ENCODE measurements at regions not wholly inside any gene's neighbourhood (a gene's known extent, or its start where the extent isn't known, plus 50 kb on each side); places are given as distances from the start of the nearest gene placed in this dataset.

DNA sequence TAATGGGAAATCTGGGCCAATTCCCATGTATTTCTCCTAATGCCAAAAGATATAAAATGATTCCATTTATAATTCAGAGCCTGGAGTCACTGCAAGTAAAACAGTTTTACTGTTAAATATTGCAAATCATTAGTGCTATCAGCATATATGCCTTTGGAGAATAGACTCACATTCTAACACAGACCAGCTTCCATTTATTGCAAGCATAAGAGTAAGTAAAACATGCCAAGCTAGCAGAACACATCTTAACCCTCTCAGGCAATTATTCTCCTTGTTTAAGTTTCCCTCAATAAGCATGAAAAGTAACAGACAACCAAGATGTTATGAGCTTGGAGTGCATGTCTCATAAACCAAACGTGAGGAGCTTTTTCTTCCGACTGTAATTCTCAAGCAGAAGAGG lies 173.9 kb upstream of the GRIP1 start:
- no peaks in the 10 kb centered on the region for H3K4me1 ChIP-seq (ENCODE audit: control insufficient read depth, low read depth, low read length)

DNA sequence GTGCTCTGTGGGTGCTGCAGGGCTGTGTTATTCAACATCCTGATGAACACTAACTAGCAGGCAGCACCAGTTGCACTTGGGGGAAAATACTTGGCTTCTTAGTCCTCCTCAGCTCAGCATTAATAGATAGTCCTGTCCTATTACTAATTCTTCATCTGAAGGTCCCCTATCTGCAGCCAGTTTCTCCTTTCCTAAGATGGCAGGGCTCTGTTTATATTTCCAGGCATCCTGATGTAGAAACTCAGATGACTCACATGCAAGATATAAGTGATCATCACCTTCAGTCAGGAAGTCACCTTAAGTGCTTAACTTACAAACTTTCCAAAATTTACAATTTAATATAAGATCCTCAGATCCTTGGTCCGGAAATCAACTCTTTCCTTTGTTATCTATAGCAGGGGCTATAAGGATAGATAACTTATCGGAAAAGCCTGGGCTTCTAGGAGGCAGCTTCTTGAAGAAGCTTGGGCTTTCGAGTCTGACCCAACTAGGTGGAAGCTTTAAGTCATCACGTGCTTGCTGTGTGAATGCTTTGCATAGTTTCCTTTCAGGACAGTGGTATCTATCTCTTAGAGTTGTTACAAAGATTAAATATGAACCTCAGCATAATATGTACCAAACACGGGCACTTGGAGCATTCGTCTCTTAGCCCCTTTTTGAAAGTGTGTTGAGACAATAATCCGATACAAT lies 181.0 kb upstream of the GRIP1 start:
- no peaks in the 10 kb centered on the region for H3K27me3 ChIP-seq (ENCODE audit: control insufficient read depth, insufficient read depth, low read length)
- H3K36me3 ChIP-seq (ENCODE audit: control insufficient read depth, low read depth, low read length), result no peaks in the 10 kb centered on the region
- no peaks in the 10 kb centered on the region for H3K9me3 ChIP-seq (ENCODE audit: control insufficient read depth, low read depth, low read length)
- no peak overlapping the region for H3K27ac ChIP-seq (ENCODE audit: low read length)
- no peak overlapping the region for H3K4me3 ChIP-seq (ENCODE audit: low read length)
- no peak overlapping the region for H3K9ac ChIP-seq (ENCODE audit: low read length)
- peaks cover 6% of the 10 kb centered on the region for H3K4me1 ChIP-seq (ENCODE audit: control insufficient read depth, low read depth, low read length)

More for the DNA sequence above, 173.9 kb upstream of the GRIP1 start:
- Histone ChIP-seq H3K27me3 (ENCODE audit: control insufficient read depth, insufficient read depth, low read length) (no peaks in the 10 kb centered on the region), H3K36me3 (ENCODE audit: control insufficient read depth, low read depth, low read length) (no peaks in the 10 kb centered on the region), H3K9ac (ENCODE audit: low read length) (no peak overlapping the region), H3K27ac (ENCODE audit: low read length) (no peak overlapping the region), H3K4me3 (ENCODE audit: low read length) (no peak overlapping the region), H3K9me3 (ENCODE audit: control insufficient read depth, low read depth, low read length) (no peaks in the 10 kb centered on the region)

- H3K27ac ChIP-seq (ENCODE audit: low read length), result no peak overlapping the region
- H3K4me3 ChIP-seq (ENCODE audit: low read length), result no peak overlapping the region
- H3K9ac ChIP-seq (ENCODE audit: low read length), result no peak overlapping the region
- H3K36me3 ChIP-seq (ENCODE audit: control insufficient read depth, low read depth, low read length), result no peaks in the 10 kb centered on the region
- H3K27me3 ChIP-seq (ENCODE audit: control insufficient read depth, insufficient read depth, low read length), result no peaks in the 10 kb centered on the region
- H3K4me1 ChIP-seq (ENCODE audit: control insufficient read depth, low read depth, low read length), result peaks cover 6% of the 10 kb centered on the region
- H3K9me3 ChIP-seq (ENCODE audit: control insufficient read depth, low read depth, low read length), result no peaks in the 10 kb centered on the region
These were observed 182.2 kb upstream of the GRIP1 start for GRCh38 chr12:66860752-66861750.

DNA sequence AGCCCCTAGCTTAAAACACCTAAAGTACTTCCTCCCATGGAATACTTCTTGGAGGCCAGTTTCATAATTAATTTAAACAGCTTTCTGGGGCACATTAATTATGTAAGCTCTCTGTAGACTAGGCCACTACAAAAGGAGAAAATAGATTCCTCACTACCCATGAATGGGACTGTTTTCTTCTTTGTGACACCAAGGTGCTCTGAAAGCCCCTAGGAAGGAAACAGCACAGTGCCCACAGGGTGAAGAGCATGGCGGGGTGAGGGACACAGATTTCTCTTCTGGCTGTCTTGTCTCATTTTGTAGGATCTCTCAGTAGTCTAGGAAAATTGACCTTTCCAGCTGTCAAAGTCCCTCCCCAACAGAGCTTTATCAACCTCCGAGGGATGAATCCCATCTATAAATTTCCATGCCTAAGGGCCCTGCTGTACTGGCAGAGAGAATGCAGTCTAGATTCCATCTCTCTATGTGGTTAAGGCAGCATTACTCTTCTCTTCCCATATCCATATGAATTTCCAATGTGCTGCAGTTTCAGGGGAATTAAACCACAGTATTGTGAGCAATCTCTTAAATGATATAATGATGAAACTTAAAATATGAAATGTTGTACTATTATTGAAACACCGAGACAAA lies 183.6 kb upstream of the GRIP1 start:
- no peaks in the 10 kb centered on the region for H3K9me3 ChIP-seq (ENCODE audit: control insufficient read depth, low read depth, low read length)
- H3K4me3 ChIP-seq (ENCODE audit: low read length), result no peak overlapping the region
- H3K27me3 ChIP-seq (ENCODE audit: control insufficient read depth, insufficient read depth, low read length), result no peaks in the 10 kb centered on the region
- no peak overlapping the region for H3K27ac ChIP-seq (ENCODE audit: low read length)
- peaks cover 6% of the 10 kb centered on the region for H3K4me1 ChIP-seq (ENCODE audit: control insufficient read depth, low read depth, low read length)
- H3K36me3 ChIP-seq (ENCODE audit: control insufficient read depth, low read depth, low read length), result no peaks in the 10 kb centered on the region
- H3K9ac ChIP-seq (ENCODE audit: low read length), result no peak overlapping the region

- H3K9me3 ChIP-seq (ENCODE audit: control insufficient read depth, low read depth, low read length), result no peaks in the 10 kb centered on the region
- H3K4me1 ChIP-seq (ENCODE audit: control insufficient read depth, low read depth, low read length), result peaks cover 6% of the 10 kb centered on the region
- H3K4me3 ChIP-seq (ENCODE audit: low read length), result no peak overlapping the region
- H3K27ac ChIP-seq (ENCODE audit: low read length), result no peak overlapping the region
- H3K9ac ChIP-seq (ENCODE audit: low read length), result no peak overlapping the region
- no peaks in the 10 kb centered on the region for H3K27me3 ChIP-seq (ENCODE audit: control insufficient read depth, insufficient read depth, low read length)
- no peaks in the 10 kb centered on the region for H3K36me3 ChIP-seq (ENCODE audit: control insufficient read depth, low read depth, low read length)
These were observed 184.4 kb upstream of the GRIP1 start for GRCh38 chr12:66863276-66863675.

DNA sequence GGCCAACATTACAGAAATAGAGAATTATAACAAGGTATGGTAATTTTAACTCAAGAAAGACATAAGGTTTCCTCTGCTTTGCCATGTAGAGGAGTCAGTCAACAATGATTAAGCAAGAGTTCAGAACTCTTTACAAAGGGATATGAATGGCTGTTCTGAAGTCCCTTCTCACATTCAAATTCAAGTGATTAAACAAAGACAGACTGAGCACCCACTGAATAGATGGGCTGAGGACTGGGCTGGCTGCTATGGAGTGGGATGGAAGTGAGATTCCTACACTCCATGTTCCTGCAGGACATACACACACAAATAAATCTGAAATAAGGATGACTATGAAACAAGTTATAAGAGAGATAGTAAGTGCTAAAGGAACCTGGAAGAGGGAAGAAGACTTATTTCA lies 199.0 kb upstream of the GRIP1 start:
- Histone ChIP-seq H3K4me3 (ENCODE audit: low read length) (peak overlapping the region; percentile 12), H3K4me1 (ENCODE audit: control insufficient read depth, low read depth, low read length) (peaks cover 30% of the 10 kb centered on the region), H3K9ac (ENCODE audit: low read length) (no peak overlapping the region), H3K27me3 (ENCODE audit: control insufficient read depth, insufficient read depth, low read length) (no peaks in the 10 kb centered on the region), H3K36me3 (ENCODE audit: control insufficient read depth, low read depth, low read length) (no peaks in the 10 kb centered on the region), H3K27ac (ENCODE audit: low read length) (peak overlapping the region; percentile 62), H3K9me3 (ENCODE audit: control insufficient read depth, low read depth, low read length) (no peaks in the 10 kb centered on the region)

GRCh38 chr12:66879409-66879808 lies 200.5 kb upstream of the GRIP1 start:
- Histone ChIP-seq H3K36me3 (ENCODE audit: control insufficient read depth, low read depth, low read length) (no peaks in the 10 kb centered on the region), H3K9ac (ENCODE audit: low read length) (no peak overlapping the region), H3K9me3 (ENCODE audit: control insufficient read depth, low read depth, low read length) (no peaks in the 10 kb centered on the region), H3K4me1 (ENCODE audit: control insufficient read depth, low read depth, low read length) (peaks cover 35% of the 10 kb centered on the region), H3K27me3 (ENCODE audit: control insufficient read depth, insufficient read depth, low read length) (no peaks in the 10 kb centered on the region), H3K27ac (ENCODE audit: low read length) (no peak overlapping the region), H3K4me3 (ENCODE audit: low read length) (no peak overlapping the region)

DNA sequence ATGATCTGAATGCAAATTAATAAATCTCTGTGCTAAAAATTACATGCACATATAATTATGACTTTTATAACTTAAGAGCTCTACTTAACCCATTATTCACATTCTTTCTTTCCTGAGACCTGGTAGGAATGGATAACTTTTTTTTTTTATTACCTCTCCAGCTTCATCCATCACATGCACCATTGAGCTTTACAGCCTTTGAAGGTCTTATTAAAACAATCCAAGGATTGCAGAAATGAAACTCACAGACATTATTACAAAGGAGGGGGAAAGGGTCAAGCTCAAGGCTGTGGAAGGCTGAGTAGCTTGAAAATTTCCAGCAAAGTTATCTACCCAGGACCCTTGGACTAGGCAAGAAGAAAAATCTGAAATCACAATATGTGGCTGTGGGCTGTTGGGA lies 202.5 kb upstream of the GRIP1 start:
- H3K4me3 ChIP-seq (ENCODE audit: low read length), result no peak overlapping the region
- no peaks in the 10 kb centered on the region for H3K36me3 ChIP-seq (ENCODE audit: control insufficient read depth, low read depth, low read length)
- no peak overlapping the region for H3K9ac ChIP-seq (ENCODE audit: low read length)
- peaks cover 38% of the 10 kb centered on the region for H3K4me1 ChIP-seq (ENCODE audit: control insufficient read depth, low read depth, low read length)
- H3K27me3 ChIP-seq (ENCODE audit: control insufficient read depth, insufficient read depth, low read length), result no peaks in the 10 kb centered on the region
- no peak overlapping the region for H3K27ac ChIP-seq (ENCODE audit: low read length)
- H3K9me3 ChIP-seq (ENCODE audit: control insufficient read depth, low read depth, low read length), result no peaks in the 10 kb centered on the region

- H3K27me3 ChIP-seq (ENCODE audit: control insufficient read depth, insufficient read depth, low read length), result no peaks in the 10 kb centered on the region
- H3K9me3 ChIP-seq (ENCODE audit: control insufficient read depth, low read depth, low read length), result no peaks in the 10 kb centered on the region
- H3K27ac ChIP-seq (ENCODE audit: low read length), result no peak overlapping the region
- H3K36me3 ChIP-seq (ENCODE audit: control insufficient read depth, low read depth, low read length), result no peaks in the 10 kb centered on the region
- no peak overlapping the region for H3K9ac ChIP-seq (ENCODE audit: low read length)
- H3K4me1 ChIP-seq (ENCODE audit: control insufficient read depth, low read depth, low read length), result peaks cover 18% of the 10 kb centered on the region
- H3K4me3 ChIP-seq (ENCODE audit: low read length), result no peak overlapping the region
These were observed 205.2 kb upstream of the GRIP1 start for GRCh38 chr12:66884091-66884490.

DNA sequence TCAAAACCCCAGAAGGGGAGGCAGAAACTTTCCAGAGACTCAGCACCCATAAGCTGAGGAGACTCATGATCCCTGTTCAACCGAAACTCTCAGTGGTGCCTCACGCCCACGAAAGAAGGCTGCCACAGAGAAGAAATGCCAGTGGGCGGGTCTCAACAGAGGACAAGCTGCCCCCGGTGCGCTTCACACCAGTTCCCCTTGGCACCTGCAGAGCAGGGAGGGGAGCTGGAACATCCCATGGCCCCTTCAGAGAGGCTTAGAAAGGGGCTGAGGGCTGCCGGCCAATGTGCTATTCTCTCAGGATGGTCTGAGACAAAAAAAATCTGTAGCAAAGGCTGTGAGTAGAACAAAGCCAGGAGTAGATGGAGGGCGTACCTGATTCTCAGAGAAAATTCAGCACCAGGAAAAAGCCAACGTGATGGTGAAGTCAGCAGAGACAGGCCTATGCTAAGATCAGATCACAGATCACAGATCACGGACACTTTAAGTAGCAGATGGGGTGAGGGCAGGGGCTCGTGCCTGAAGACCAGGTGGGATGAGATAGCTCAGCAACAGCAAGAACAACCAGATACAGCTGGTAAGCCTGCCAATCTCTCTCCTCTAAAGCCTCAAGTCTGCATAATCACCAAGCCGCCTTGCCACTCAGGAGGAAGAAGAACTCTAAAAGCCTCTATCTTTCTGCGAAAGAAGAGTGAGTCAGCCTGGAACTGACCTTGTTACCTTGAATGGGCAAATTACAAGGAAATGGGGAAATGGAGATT lies 206.4 kb upstream of the GRIP1 start:
- H3K9me3 ChIP-seq (ENCODE audit: control insufficient read depth, low read depth, low read length), result no peaks in the 10 kb centered on the region
- H3K27me3 ChIP-seq (ENCODE audit: control insufficient read depth, insufficient read depth, low read length), result no peaks in the 10 kb centered on the region
- no peak overlapping the region for H3K9ac ChIP-seq (ENCODE audit: low read length)
- no peak overlapping the region for H3K27ac ChIP-seq (ENCODE audit: low read length)
- no peak overlapping the region for H3K4me3 ChIP-seq (ENCODE audit: low read length)
- no peaks in the 10 kb centered on the region for H3K36me3 ChIP-seq (ENCODE audit: control insufficient read depth, low read depth, low read length)
- H3K4me1 ChIP-seq (ENCODE audit: control insufficient read depth, low read depth, low read length), result peaks cover 10% of the 10 kb centered on the region

GRCh38 chr12:66896797-66897196 lies 217.9 kb upstream of the GRIP1 start:
- H3K4me1 ChIP-seq (ENCODE audit: control insufficient read depth, low read depth, low read length), result peaks cover 6% of the 10 kb centered on the region
- H3K9ac ChIP-seq (ENCODE audit: low read length), result no peak overlapping the region
- no peak overlapping the region for H3K27ac ChIP-seq (ENCODE audit: low read length)

More at GRCh38 chr12:66896797-66897196, 217.9 kb upstream of the GRIP1 start:
- no peaks in the 10 kb centered on the region for H3K27me3 ChIP-seq (ENCODE audit: control insufficient read depth, insufficient read depth, low read length)
- H3K4me3 ChIP-seq (ENCODE audit: low read length), result no peak overlapping the region
- no peaks in the 10 kb centered on the region for H3K9me3 ChIP-seq (ENCODE audit: control insufficient read depth, low read depth, low read length)
- H3K36me3 ChIP-seq (ENCODE audit: control insufficient read depth, low read depth, low read length), result no peaks in the 10 kb centered on the region

Measured in iPS-18a (cell line).